ENCODE measurements at regions not wholly inside any gene's neighbourhood (a gene's known extent, or its start where the extent isn't known, plus 50 kb on each side); places are given as distances from the start of the nearest gene placed in this dataset.
A peak's percentile ranks its signal among the peaks of the same experiment; 100 is the strongest.
"Not testable (repeated sequence)": the region's sequence is repeated elsewhere in the genome, so short reads cannot be mapped to it uniquely, and the experiment has no call there.

DNA sequence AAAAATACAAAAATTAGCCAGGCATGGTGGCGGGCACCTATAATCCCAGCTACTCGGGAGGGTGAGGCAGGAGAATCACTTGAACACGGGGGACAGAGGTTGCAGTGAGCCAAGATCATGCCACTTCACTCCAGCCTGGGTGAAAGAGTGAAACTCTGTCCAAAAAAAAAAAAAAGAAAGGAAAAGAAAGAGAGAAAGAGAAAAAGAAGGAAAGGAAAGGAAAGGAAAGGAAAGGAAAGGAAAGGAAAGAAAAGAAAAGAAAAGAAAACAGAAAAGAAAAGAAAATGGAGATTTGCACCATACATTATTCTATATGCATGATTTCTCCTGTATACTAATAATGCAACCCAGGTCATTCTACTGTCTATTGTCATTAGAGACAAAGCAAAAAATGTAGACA is 421.5 kb downstream of the PCDH19 start:
- DNase-seq (ENCODE audit: low read depth): not testable (repeated sequence)

DNA sequence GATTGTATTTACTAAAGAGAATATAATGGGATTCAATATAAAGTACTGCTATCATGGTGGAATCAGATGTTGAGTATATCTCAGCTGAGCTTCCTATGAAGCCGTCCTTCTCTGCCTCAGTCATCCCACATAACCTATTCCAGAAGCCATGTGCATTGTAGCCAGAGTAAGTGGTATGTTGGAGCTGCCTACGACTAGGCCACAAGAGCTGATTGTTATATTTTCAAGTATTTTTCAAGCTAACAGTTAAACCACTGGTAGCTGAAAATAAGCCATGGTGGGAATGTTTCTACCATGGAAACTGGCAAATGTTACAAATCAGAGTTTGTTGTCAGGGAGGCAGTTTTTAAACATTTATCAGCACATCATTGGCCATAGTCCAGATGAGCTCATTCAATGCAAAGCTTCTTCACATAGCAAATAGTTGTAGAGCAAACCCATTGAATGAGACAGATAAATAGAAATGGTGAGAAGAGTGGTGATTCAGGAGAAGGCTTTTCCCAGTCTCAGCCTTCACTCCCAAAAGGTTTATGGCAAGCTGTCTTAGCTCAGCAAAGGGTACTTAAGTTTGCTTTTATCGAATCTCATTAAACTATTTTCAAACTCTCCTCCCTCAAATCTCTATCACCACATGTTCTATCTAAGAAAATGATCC is 436.4 kb downstream of the PCDH19 start:
- no peak for DNase-seq (ENCODE audit: low read depth)

DNA sequence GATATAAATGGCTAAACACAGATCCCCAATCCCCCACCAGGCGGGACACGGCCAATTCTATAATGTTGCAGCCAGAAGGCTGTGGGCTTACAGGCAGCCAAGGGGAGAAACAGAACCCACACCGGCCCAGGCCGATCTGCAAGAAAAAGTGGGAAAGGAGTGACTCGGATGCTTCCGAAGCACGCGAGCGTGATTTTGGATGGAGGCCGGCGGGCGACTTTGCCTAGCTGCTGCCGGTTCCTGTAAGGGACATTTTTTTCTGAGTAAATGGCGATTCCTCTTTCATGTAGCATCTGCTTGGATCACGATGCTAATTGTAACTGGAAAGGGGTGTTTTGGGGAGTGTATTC is 470.2 kb downstream of the PCDH19 start:
- DNase-seq (ENCODE audit: low read depth): no peak

DNA sequence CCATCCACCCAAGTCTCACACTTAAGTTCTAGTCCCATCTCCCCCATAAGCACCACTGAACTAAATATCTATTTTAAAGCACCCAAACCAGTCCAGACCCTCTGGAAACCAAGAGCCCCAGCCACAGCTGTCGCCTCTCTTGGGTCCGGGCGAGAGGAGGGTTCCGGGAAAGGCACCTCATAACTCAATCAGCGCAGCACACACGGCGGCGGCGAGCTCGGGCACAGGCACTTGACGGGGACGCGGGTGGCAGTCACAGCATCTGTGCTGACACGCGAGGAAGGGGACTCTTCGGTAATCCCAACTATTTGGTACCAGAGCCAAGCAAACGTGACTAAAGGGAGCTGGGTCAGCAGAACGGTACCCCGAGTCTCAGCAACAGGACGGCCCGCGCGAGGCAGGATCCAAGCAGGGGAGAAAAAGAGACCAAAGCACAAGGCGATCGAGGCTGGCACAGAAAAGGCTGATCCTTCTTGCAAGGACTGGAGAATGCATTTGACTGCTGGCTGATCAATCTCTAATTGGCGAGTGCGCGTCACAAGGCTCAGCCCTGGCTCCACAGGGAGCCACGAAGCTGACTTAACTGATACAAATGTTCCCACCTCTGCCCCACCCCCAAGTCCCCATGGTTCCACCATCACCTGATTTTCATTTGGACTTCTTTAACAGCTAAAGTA is 470.7 kb downstream of the PCDH19 start:
- DNase-seq (ENCODE audit: low read depth): not testable (repeated sequence)

DNA sequence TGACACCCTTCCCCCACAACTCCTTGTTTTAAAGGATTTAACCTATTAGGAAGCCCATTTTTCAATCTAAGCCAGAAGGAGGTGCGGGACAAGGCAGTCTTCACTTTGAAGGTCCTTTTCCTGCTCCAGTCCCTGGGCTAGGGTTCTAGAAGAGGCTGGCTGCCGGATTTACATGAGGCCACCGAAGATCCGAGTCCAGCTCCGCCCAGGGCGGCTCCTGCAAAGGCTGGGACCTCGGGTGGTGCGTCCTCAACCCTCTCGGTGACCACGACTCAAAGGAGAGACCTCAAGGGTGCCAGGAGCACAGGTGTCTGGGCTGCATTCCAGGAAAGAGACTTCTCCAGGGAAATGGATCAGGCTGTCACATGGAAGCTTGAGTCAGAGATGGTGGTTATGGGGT is 471.6 kb downstream of the PCDH19 start:
- no peak for DNase-seq (ENCODE audit: low read depth)

DNA sequence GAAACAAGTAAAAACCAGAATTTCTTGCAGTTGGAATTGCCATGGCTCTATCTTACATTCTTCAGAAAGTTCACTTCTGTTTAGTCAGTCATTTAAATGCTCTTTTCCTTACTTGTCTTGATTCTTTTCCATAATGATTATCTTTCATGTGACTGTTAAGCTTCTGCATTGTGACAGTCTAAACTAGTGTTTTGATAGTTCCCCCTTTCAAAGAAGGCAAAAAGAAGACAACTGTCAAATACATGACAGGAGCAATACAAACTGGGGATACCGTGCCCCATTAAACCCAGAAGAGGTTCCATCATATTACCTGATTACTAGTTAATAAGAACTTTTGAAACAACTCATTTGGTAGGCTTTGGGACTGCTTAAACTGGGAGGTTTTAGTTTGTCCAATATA is 476.2 kb downstream of the PCDH19 start:
- DNase-seq (ENCODE audit: low read depth): no peak

DNA sequence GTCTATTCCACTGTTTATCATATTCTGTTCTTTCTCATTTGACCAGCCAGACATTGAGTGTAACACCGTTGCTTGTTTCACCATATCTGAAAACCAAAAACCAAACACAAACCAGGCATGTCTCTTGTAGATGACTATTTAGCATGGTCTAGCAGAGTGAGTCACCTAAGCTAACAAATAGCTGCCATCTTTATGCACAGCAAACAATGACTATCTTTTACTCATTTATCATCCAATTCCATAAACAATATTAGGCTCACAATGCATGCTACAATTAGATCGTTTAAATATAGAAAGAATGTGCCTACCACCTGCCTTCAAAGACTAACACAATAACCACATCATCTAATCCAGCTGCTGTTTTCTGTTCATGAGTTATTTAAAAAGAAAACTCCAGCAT is 495.4 kb downstream of the PCDH19 start:
- DNase-seq (ENCODE audit: low read depth): no peak

DNA sequence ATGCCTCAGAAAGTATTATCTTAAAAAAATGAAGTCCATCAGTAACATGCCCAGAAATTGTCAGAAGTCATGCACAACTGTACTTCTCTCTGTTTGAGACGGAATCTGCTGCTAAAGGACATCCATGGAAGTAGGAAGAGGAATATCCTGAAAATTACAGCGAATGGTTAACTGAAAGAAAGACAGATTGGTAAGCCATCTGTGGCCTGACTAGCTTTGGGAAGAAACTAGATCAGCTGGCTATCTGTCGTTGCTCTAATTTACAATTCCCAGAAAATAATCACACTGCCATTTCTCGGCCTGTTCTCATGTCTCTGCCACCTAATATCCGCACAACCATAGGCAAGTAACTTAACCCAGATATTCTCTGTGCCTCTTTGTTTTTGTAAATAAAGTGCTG is 496.5 kb downstream of the PCDH19 start:
- DNase-seq (ENCODE audit: low read depth): no peak

DNA sequence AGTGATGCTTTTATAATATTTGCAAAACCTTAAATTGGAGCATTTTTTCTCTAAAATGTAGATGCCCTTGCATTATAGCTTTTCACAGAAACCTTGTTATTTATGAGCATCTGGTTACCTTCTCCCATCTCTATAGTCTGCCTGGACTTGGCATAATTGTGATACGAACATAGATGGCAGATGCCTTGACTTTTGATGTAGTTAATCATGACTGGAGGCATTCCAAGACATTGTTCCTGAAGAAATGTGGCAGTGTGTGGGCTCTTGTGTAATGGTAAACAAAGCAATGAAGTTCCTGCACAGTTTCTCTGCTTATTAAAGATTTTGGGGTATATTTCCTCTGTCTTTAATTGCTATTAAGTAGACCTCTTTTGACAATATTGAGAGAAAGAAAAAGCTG is 500.1 kb downstream of the PCDH19 start:
- no peak for DNase-seq (ENCODE audit: low read depth)

DNA sequence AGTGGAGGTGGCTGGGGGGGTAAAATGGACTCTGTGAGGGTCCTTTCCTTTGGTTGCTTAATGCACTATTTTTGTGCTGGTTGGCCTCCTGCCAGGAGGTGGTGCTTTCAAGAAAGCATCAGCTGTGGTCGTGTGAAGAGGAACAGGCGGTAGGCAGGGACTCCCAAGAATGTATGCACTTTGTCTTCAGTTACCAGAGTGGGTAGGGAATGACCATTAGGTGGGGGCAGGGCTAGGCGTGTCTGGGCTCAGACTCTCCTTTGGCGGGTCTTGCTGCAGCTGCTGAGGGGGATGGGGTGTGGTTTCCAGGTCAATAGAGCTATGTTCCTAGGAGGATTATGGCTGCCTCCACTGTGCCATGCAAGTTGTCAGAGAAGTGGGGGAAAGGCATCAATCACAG is 509.0 kb downstream of the PCDH19 start:
- no peak for DNase-seq (ENCODE audit: low read depth)

DNA sequence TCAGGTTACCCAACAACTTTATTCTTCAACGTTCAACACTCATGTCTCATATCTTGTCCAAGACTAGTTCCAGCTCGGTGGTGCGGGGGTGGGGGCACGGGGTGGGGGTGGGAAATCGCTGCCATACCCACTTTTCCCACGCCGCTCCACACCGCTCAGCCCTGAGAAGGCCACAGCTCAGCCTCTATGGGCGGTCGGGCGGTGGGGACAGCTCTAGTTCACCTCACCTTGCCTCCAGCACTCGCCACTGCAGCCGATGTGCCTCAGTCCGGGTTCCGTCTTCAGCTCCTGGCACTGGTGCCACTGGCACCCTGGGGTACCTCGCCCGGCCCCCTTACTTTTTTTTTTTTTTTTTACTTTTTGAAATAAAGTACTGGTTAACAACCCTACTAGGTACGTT is 522.2 kb downstream of the PCDH19 start:
- DNase-seq (ENCODE audit: low read depth): no peak

DNA sequence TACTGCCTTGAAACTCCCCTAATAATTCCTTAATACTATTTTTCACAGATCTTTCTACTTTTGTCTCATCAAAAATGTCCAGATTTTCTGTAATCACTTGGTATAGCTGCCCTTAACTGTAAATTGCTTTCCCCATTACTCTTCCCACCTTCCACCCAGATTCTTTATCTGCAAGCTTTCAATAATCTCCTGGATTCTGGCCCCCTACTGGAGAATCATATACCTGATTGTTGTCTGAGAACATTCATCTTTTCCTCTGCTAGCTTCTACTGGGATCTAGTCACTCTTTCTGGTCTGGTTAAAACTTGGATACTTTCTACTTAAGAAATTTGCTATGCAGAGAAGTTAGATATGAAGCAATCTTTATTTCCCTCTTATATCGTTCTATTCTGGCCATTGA is 552.6 kb downstream of the PCDH19 start:
- DNase-seq (ENCODE audit: low read depth): no peak

DNA sequence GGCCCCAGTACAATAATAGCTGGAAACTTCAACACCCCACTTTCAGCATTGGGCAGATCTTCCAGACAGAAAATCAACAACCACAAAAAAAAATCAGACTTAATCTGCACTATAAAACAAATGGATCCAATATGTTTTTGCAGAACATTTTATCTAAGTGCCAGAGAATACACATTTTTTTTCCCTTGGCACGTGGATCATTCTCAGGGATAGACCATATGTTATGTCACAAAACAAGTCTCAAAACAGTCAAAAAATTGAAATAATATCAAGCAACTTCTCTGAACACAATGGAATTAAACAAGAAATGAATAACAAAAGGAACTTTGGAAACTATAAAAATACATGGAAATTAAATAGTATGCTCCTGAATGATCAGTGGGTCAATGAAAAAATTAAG is 576.3 kb downstream of the PCDH19 start:
- no peak for DNase-seq (ENCODE audit: low read depth)

DNA sequence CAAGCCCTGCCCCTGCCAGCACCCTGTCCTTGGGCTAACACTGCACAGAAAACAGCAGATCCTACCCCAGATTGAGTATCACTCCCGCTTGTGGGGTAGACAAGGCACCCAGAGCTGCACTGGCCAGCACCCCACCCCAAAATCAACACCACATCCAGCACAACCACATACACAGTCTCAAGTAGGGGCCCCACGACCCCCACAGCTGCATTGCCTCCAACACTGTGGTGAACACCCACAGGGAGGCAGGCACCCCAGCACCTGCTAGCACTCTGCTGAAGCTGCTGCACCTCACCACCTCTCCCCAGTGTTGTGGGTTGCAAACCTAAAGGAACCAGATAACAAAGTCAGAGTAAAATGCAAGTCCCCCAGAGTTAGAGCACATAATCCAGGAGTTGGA is 589.9 kb downstream of the PCDH19 start:
- no peak for DNase-seq (ENCODE audit: low read depth)

DNA sequence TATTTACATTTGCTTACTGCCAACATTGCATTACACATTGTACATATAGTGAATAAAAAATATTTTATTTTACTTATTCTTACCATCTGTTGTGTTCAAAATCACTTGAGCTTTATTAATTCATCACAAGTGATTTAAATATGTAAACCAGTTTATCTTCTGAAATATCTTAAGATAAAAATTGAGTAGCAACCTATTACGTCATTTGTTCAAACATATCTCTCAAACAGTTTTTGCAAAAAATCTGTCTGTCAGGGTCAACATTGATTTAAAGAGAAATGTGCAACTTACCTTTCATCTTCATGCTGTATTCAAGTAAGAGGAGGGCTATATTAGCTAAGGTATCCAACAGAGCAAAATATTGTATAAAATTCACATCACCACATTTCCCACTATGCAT is 610.1 kb downstream of the PCDH19 start:
- DNase-seq (ENCODE audit: low read depth): no peak

DNA sequence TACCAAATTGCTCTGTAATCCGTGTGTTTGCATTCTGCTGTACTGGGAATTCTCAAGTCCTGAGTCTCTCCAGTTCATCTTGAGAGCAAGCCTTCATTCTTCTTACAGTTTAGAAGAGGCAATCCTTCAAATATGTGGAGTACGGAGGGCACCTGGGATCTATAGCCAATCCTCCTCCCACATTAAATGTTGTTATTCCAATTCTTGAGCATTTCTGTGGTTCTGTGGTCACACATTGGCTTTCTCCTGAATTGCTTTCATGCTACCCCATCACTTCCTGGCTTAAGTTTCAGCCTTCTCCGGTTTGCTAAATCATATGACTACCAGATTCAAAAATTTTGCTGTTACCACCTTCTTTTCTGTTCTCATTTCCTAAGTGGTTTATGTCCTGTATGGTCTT is 611.1 kb downstream of the PCDH19 start:
- peak; percentile 4 for DNase-seq (ENCODE audit: low read depth)

DNA sequence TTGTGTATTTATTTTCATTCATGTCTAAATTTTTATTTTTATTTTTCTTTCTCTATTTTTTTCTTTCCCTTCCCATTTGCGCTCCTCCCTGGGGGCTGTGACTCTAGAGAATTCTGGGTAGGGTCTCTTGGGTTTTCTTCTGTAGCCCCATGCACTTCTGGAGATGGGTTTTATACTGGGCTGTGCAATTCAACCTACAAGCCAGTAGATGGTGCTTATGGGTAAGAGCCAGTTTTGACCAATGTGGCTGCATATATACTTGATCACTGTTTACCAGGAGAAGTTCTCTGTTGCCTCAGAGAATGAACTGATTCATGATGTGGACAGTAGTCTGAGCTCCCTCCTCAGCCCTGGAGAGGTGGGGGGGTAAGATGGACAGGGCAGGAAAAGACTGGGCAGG is 614.6 kb downstream of the PCDH19 start:
- DNase-seq (ENCODE audit: low read depth): no peak

DNA sequence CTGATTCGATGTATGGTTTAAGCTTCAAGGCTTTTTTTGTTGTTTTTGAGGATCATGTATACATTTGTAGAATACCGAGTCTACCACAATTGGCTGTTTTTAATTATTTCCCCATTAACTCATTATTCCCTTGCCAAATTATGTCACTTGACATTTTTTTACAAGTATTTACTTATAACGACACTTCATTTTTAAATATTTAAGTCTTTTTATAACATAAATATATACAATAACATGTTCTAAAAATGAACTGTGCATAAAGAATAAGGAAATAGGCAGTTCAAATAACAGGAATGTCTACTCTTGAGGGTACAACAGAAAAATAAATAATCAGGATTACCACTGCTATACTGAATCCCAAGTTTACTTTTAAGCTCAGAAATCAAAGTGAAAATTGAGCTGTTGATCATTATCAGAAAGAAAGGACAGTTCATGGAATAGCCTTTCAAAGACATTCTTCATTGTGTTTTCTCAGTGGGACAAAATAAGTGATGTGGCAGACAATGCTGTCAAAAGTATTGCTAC is 627.5 kb downstream of the PCDH19 start:
- DNase-seq (ENCODE audit: low read depth): no peak

DNA sequence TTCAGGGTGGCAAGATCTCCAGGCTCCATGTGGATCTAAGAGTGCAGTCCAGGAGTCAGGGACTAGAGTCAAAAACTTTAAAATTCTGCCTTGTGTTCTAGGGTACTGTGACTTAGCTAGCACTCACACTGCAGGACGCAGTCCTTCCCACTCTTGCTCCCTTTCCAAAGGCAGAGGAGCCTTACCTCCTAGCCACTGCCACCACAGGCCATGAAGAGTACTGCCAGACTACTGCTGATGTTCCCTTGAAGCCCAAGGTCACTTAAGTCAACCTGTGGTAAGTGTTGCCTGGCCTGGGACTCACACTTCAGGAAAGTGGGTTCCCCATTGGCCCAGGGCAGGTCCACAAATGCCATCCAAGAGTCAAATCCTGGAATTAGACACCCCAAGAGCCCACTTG is 632.2 kb downstream of the PCDH19 start:
- DNase-seq (ENCODE audit: low read depth): no peak

DNA sequence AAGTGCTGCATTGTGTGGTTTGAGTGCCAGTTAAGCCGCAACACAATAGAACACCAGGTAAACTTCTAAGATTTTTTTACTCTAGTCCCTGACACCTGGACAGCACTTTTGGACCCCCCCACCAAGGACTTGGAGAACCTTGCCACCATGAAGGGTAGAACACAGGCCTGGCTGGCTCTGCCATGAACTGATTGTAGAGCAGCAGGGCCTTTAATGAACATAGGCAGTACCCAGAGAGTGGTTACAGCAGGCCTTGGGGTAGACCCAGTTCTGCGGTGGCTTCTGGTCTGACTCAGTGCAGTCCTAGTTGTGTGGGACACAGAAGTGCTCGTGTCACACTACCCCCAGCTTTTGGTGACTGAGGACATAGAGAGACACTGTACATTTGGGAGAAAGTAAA is 648.3 kb downstream of the PCDH19 start:
- no peak for DNase-seq (ENCODE audit: low read depth)

DNA sequence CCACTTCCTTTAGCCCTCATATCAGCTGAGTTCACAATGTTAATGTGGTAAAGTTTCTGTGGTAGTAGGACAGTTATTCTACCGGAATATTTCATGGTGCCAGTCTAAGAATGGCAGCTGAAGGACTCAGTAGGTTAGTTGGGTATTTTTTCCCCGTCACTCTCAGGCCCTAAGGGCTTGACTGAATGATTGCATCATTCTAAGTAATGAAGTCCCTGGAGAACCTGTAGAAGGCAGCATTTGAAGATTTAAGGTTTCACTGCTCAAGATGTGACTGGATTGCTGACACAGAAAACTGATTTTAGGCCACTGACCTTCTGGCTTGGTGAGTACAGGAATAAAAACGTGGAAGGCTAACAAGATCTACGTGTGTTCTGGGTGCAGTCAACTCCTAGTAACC is 657.3 kb downstream of the PCDH19 start:
- no peak for DNase-seq (ENCODE audit: low read depth)

DNA sequence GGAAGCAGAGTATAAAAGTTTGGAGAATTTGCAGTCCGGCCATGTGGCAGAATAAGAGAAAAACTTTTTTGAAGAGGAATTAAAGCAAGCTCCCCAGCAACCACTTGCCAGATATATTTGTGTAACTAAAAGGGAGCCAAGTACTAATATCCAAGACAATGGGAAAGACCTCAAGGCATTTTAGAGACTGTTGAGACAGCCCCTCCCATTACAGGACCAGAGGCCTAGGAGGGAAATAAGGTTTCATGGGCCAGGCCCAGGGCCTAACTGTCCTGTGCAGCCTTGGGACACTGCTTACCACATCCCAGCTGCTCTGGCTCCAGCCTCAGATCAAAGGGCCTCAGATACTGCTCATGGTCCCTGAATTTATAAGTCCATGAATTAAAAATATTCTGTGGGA is 659.4 kb downstream of the PCDH19 start:
- no peak for DNase-seq (ENCODE audit: low read depth)

DNA sequence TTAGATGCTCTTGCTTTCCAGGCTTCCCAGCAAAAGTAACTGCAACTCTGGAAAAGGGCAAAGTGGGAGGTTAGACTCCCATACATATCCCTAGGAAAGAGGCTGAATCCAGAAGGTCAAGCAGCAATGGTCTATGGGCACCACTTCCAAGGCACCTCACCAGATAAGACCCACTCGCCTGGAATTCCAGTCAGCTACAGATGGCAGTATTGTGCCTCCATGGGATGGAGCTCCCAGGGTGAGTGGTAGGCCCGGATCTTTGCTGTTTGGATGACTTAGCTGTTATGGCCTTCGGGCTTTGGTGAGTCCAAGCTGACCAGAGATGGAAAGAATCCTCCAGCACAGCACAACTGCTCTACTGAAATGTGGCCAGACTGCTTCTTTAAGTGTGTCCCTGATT is 688.0 kb downstream of the PCDH19 start:
- DNase-seq (ENCODE audit: low read depth): no peak

DNA sequence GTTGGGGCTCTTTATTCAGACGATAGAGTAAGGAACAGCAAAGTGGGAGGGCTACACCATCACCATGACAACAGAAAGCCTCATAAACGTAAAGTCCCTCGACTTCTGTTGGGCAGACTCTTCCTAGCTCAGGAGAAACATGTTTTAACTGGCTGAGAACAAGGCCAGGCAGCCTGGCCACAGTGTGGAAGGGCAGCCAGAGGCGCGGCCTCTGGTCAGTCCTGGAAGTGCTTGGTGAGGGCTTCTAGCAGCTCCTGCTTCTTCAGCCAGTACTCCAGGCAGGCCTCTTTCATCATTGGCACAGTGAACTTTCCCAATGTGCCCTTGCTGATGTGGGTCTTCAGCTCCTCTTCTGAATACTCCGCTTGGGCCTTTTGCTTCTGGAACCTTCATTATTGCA is 690.9 kb downstream of the PCDH19 start:
- no peak for DNase-seq (ENCODE audit: low read depth)

Data from amniotic epithelial cell (primary cell).